ENCODE measurements at regions not wholly inside any gene's neighbourhood (a gene's known extent, or its start where the extent isn't known, plus 50 kb on each side); places are given as distances from the start of the nearest gene placed in this dataset.

- Histone ChIP-seq H3K27me3 (ENCODE audit: insufficient read depth, low read length) (no peaks in the 10 kb centered on the region), H3K79me1 (ENCODE audit: low read length) (no peaks in the 10 kb centered on the region), H3K4ac (ENCODE audit: low read depth, low read length) (no peak overlapping the region), H3K9ac (ENCODE audit: low read length) (no peak overlapping the region), H3K18ac (ENCODE audit: low read length) (no peak overlapping the region), H3K36me3 (ENCODE audit: control insufficient read depth in 1 of 2, insufficient read depth in 2 of 2, low read length in 2 of 2) (no peaks in the 10 kb centered on the region), H3K79me2 (ENCODE audit: control insufficient read depth, insufficient read depth, low read length, poor library complexity) (no peaks in the 10 kb centered on the region), H2BK12ac (ENCODE audit: low read length) (no peak overlapping the region), H3K27ac (ENCODE audit: low read depth, low read length) (no peak overlapping the region), H4K8ac (ENCODE audit: low read depth, low read length) (no peak overlapping the region), H3K4me2 (ENCODE audit: low read length) (no peak overlapping the region), H3K4me3 (ENCODE audit: low read depth, low read length) (no peak overlapping the region), H3K23ac (ENCODE audit: low read length) (no peak overlapping the region), H3K4me1 (ENCODE audit: control insufficient read depth in 1 of 2, insufficient read depth in 2 of 2, low read length in 2 of 2) (no peaks in the 10 kb centered on the region), H3K9me3 (ENCODE audit: insufficient read depth, low read depth, low read length) (no peaks in the 10 kb centered on the region), H2AK5ac (ENCODE audit: low read length) (no peak overlapping the region), H2BK5ac (ENCODE audit: low read depth, low read length, poor library complexity) (no peak overlapping the region), H4K12ac (ENCODE audit: low read depth, low read length) (no peak overlapping the region), H3K14ac (ENCODE audit: low read length) (no peak overlapping the region), H4K91ac (ENCODE audit: low read depth, low read length) (no peak overlapping the region), H2BK120ac (ENCODE audit: insufficient read depth, low read length, poor library complexity) (no peak overlapping the region), H2AFZ (ENCODE audit: insufficient read depth, low read length, poor library complexity) (no peak overlapping the region)
- DNase-seq, result peak in 1 of 2 donors; percentile 37
- no CpG with 5 or more reads among the region's 3 CpGs for WGBS (ENCODE audit: extremely low coverage, insufficient coverage, insufficient read length)
These were observed 169.7 kb upstream of the TMCO5A start for GRCh38 chr15:37764733-37765191.

GRCh38 chr15:37765786-37766185 is 168.7 kb upstream of the TMCO5A start:
- no peak overlapping the region for H3K4me3 ChIP-seq (ENCODE audit: low read depth, low read length)
- H2AK5ac ChIP-seq (ENCODE audit: low read length), result no peak overlapping the region
- no peak overlapping the region for H3K23ac ChIP-seq (ENCODE audit: low read length)
- no peak overlapping the region for H3K27ac ChIP-seq (ENCODE audit: low read depth, low read length)
- H3K18ac ChIP-seq (ENCODE audit: low read length), result no peak overlapping the region
- H4K12ac ChIP-seq (ENCODE audit: low read depth, low read length), result no peak overlapping the region
- no peak overlapping the region for H3K4ac ChIP-seq (ENCODE audit: low read depth, low read length)
- H2BK12ac ChIP-seq (ENCODE audit: low read length), result no peak overlapping the region
- no peak overlapping the region for H3K14ac ChIP-seq (ENCODE audit: low read length)
- no peak overlapping the region for H2BK5ac ChIP-seq (ENCODE audit: low read depth, low read length, poor library complexity)
- H3K4me1 ChIP-seq (ENCODE audit: control insufficient read depth in 1 of 2, insufficient read depth in 2 of 2, low read length in 2 of 2), result no peaks in the 10 kb centered on the region
- no peaks in the 10 kb centered on the region for H3K79me1 ChIP-seq (ENCODE audit: low read length)
- H3K79me2 ChIP-seq (ENCODE audit: control insufficient read depth, insufficient read depth, low read length, poor library complexity), result no peaks in the 10 kb centered on the region
- no CpG with 5 or more reads among the region's 8 CpGs for WGBS (ENCODE audit: extremely low coverage, insufficient coverage, insufficient read length)
- no peaks in the 10 kb centered on the region for H3K9me3 ChIP-seq (ENCODE audit: insufficient read depth, low read depth, low read length)
- H3K27me3 ChIP-seq (ENCODE audit: insufficient read depth, low read length), result no peaks in the 10 kb centered on the region
- H3K36me3 ChIP-seq (ENCODE audit: control insufficient read depth in 1 of 2, insufficient read depth in 2 of 2, low read length in 2 of 2), result no peaks in the 10 kb centered on the region
- no peak overlapping the region for H2AFZ ChIP-seq (ENCODE audit: insufficient read depth, low read length, poor library complexity)
- H3K9ac ChIP-seq (ENCODE audit: low read length), result no peak overlapping the region
- no peak overlapping the region for H4K8ac ChIP-seq (ENCODE audit: low read depth, low read length)
- DNase-seq, result no peak
- no peak overlapping the region for H3K4me2 ChIP-seq (ENCODE audit: low read length)
- no peak overlapping the region for H2BK120ac ChIP-seq (ENCODE audit: insufficient read depth, low read length, poor library complexity)
- no peak overlapping the region for H4K91ac ChIP-seq (ENCODE audit: low read depth, low read length)

- H2BK120ac ChIP-seq (ENCODE audit: insufficient read depth, low read length, poor library complexity), result no peak overlapping the region
- no peak overlapping the region for H2BK12ac ChIP-seq (ENCODE audit: low read length)
- H4K91ac ChIP-seq (ENCODE audit: low read depth, low read length), result no peak overlapping the region
- H3K18ac ChIP-seq (ENCODE audit: low read length), result no peak overlapping the region
- H3K9me3 ChIP-seq (ENCODE audit: insufficient read depth, low read depth, low read length), result no peaks in the 10 kb centered on the region
- H3K79me2 ChIP-seq (ENCODE audit: control insufficient read depth, insufficient read depth, low read length, poor library complexity), result no peaks in the 10 kb centered on the region
- no peak overlapping the region for H2BK5ac ChIP-seq (ENCODE audit: low read depth, low read length, poor library complexity)
- H2AFZ ChIP-seq (ENCODE audit: insufficient read depth, low read length, poor library complexity), result no peak overlapping the region
- H3K27ac ChIP-seq (ENCODE audit: low read depth, low read length), result no peak overlapping the region
- H3K79me1 ChIP-seq (ENCODE audit: low read length), result no peaks in the 10 kb centered on the region
- no peak overlapping the region for H2AK5ac ChIP-seq (ENCODE audit: low read length)
- no peak overlapping the region for H3K4ac ChIP-seq (ENCODE audit: low read depth, low read length)
- no peak for DNase-seq
- H4K12ac ChIP-seq (ENCODE audit: low read depth, low read length), result no peak overlapping the region
- H3K9ac ChIP-seq (ENCODE audit: low read length), result no peak overlapping the region
- no peak overlapping the region for H3K14ac ChIP-seq (ENCODE audit: low read length)
- no peaks in the 10 kb centered on the region for H3K36me3 ChIP-seq (ENCODE audit: control insufficient read depth in 1 of 2, insufficient read depth in 2 of 2, low read length in 2 of 2)
- no peak overlapping the region for H4K8ac ChIP-seq (ENCODE audit: low read depth, low read length)
- no peak overlapping the region for H3K23ac ChIP-seq (ENCODE audit: low read length)
- H3K27me3 ChIP-seq (ENCODE audit: insufficient read depth, low read length), result no peaks in the 10 kb centered on the region
- no CpG with 5 or more reads among the region's 10 CpGs for WGBS (ENCODE audit: extremely low coverage, insufficient coverage, insufficient read length)
- no peaks in the 10 kb centered on the region for H3K4me1 ChIP-seq (ENCODE audit: control insufficient read depth in 1 of 2, insufficient read depth in 2 of 2, low read length in 2 of 2)
- H3K4me3 ChIP-seq (ENCODE audit: low read depth, low read length), result no peak overlapping the region
- no peak overlapping the region for H3K4me2 ChIP-seq (ENCODE audit: low read length)
These were observed 166.5 kb upstream of the TMCO5A start for GRCh38 chr15:37767841-37768455.

GRCh38 chr15:37771465-37771864 is 163.0 kb upstream of the TMCO5A start:
- H3K27me3 ChIP-seq (ENCODE audit: insufficient read depth, low read length), result no peaks in the 10 kb centered on the region
- no peak overlapping the region for H3K4me3 ChIP-seq (ENCODE audit: low read depth, low read length)
- no peaks in the 10 kb centered on the region for H3K36me3 ChIP-seq (ENCODE audit: control insufficient read depth in 1 of 2, insufficient read depth in 2 of 2, low read length in 2 of 2)
- H3K79me2 ChIP-seq (ENCODE audit: control insufficient read depth, insufficient read depth, low read length, poor library complexity), result no peaks in the 10 kb centered on the region
- no peak overlapping the region for H3K9ac ChIP-seq (ENCODE audit: low read length)
- no peaks in the 10 kb centered on the region for H3K79me1 ChIP-seq (ENCODE audit: low read length)
- no peak overlapping the region for H2BK12ac ChIP-seq (ENCODE audit: low read length)
- H3K23ac ChIP-seq (ENCODE audit: low read length), result no peak overlapping the region
- H2BK5ac ChIP-seq (ENCODE audit: low read depth, low read length, poor library complexity), result no peak overlapping the region
- no peak overlapping the region for H2BK120ac ChIP-seq (ENCODE audit: insufficient read depth, low read length, poor library complexity)
- H3K4me2 ChIP-seq (ENCODE audit: low read length), result no peak overlapping the region
- no peaks in the 10 kb centered on the region for H3K9me3 ChIP-seq (ENCODE audit: insufficient read depth, low read depth, low read length)
- no CpG with 5 or more reads among the region's 2 CpGs for WGBS (ENCODE audit: extremely low coverage, insufficient coverage, insufficient read length)
- DNase-seq, result no peak
- H3K4me1 ChIP-seq (ENCODE audit: control insufficient read depth in 1 of 2, insufficient read depth in 2 of 2, low read length in 2 of 2), result no peaks in the 10 kb centered on the region
- no peak overlapping the region for H4K91ac ChIP-seq (ENCODE audit: low read depth, low read length)
- no peak overlapping the region for H4K12ac ChIP-seq (ENCODE audit: low read depth, low read length)
- H3K4ac ChIP-seq (ENCODE audit: low read depth, low read length), result no peak overlapping the region
- H4K8ac ChIP-seq (ENCODE audit: low read depth, low read length), result no peak overlapping the region
- H3K27ac ChIP-seq (ENCODE audit: low read depth, low read length), result no peak overlapping the region
- no peak overlapping the region for H3K18ac ChIP-seq (ENCODE audit: low read length)
- no peak overlapping the region for H2AFZ ChIP-seq (ENCODE audit: insufficient read depth, low read length, poor library complexity)
- no peak overlapping the region for H2AK5ac ChIP-seq (ENCODE audit: low read length)
- no peak overlapping the region for H3K14ac ChIP-seq (ENCODE audit: low read length)

Measured in trophoblast cell (in vitro differentiated cells and primary cell).